KMS-11 (cell line): ENCODE measurements at regions not wholly inside any gene's neighbourhood (a gene's known extent, or its start where the extent isn't known, plus 50 kb on each side); places are given as distances from the start of the nearest gene placed in this dataset.
A peak's percentile ranks its signal among the peaks of the same experiment; 100 is the strongest.

Experiments used
- H2AFZ ChIP-seq: fragments of 200-600 bp; sonication (generic); 2 replicates; pipeline ENCODE4 v1.6.1; 2016; ENCODE audit warnings: antibody characterized with exemption, mixed run types, low read depth
- H3K27ac ChIP-seq: fragments of 200-600 bp; sonication (generic); 2 replicates; pipeline ENCODE4 v1.6.1; 2016; ENCODE audit warnings: mild to moderate bottlenecking, mixed run types
- H3K27me3 ChIP-seq: fragments of 200-600 bp; sonication (generic); 2 replicates; pipeline ENCODE4 v1.6.1; 2017; ENCODE audit warnings: mild to moderate bottlenecking, low read depth, mixed run types, moderate library complexity; ENCODE audit not compliant: insufficient read depth
- H3K36me3 ChIP-seq: fragments of 200-600 bp; sonication (generic); 2 replicates; pipeline ENCODE4 v1.6.1; 2017; ENCODE audit warnings: mild to moderate bottlenecking, mixed run types; ENCODE audit not compliant: insufficient read depth
- H3K4me1 ChIP-seq: fragments of 200-600 bp; sonication (generic); 2 replicates; pipeline ENCODE4 v1.6.1; 2016; ENCODE audit warnings: mild to moderate bottlenecking, low read depth, mixed run types; ENCODE audit not compliant: poor library complexity, severe bottlenecking
- H3K4me2 ChIP-seq: fragments of 200-600 bp; sonication (generic); 2 replicates; pipeline ENCODE4 v1.7.0; 2016; ENCODE audit warnings: mild to moderate bottlenecking, mixed run types
- H3K4me3 ChIP-seq: fragments of 200-600 bp; sonication (generic); IDR thresholded peaks from 2 replicates; pipeline ENCODE4 v1.6.1; 2017; ENCODE audit warnings: low read depth, low read length, mixed read lengths; ENCODE audit not compliant: insufficient read depth
- H3K79me2 ChIP-seq: fragments of 200-600 bp; sonication (generic); 2 replicates; pipeline ENCODE4 v1.6.1; 2016; ENCODE audit warnings: low read depth, mixed run types; ENCODE audit not compliant: insufficient read depth
- H3K9ac ChIP-seq: fragments of 200-600 bp; sonication (generic); 2 replicates; pipeline ENCODE4 v1.6.1; 2016; ENCODE audit warnings: mild to moderate bottlenecking, mixed run types
- H4K20me1 ChIP-seq: fragments of 200-600 bp; sonication (generic); 2 replicates; pipeline ENCODE4 v1.6.1; 2016; ENCODE audit warnings: mild to moderate bottlenecking, mixed run types; ENCODE audit not compliant: insufficient read depth
- TF ChIP-seq, protein P1 (sequence below): fragments of 200-600 bp; sonication (generic); conservative IDR thresholded peaks from 2 replicates; pipeline ENCODE4 v1.6.1; 2017; ENCODE audit warnings: low read depth, mild to moderate bottlenecking, antibody characterized with exemption, low read length, moderate library complexity, mixed read lengths

DNA sequence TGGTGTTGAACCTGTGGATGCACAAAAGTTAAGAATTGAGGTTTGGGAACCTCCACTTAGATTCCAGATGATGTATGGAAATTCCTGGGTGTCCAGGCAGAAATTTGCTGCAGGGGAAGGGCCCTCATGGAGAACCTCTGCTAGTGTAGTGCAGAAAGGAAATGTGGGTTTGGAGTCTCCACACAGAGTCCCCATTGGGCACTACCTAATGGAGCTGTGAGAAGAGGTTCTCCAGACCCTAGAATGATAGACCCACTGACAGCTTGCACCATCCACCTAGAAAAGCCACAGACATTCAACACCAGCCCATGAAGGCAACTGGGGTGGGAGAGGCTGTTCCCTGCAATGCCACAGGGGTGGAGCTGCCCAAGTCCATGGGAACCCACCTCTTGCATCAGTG is 1032.8 kb upstream of the EPHA6 start:
- no peak overlapping the region for H2AFZ ChIP-seq
- TF ChIP-seq, protein P1, sequence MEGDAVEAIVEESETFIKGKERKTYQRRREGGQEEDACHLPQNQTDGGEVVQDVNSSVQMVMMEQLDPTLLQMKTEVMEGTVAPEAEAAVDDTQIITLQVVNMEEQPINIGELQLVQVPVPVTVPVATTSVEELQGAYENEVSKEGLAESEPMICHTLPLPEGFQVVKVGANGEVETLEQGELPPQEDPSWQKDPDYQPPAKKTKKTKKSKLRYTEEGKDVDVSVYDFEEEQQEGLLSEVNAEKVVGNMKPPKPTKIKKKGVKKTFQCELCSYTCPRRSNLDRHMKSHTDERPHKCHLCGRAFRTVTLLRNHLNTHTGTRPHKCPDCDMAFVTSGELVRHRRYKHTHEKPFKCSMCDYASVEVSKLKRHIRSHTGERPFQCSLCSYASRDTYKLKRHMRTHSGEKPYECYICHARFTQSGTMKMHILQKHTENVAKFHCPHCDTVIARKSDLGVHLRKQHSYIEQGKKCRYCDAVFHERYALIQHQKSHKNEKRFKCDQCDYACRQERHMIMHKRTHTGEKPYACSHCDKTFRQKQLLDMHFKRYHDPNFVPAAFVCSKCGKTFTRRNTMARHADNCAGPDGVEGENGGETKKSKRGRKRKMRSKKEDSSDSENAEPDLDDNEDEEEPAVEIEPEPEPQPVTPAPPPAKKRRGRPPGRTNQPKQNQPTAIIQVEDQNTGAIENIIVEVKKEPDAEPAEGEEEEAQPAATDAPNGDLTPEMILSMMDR: no peak
- H3K27ac ChIP-seq: no peak overlapping the region
- H3K36me3 ChIP-seq: no peaks in the 10 kb centered on the region
- no peak overlapping the region for H3K9ac ChIP-seq
- H3K4me1 ChIP-seq: no peaks in the 10 kb centered on the region
- no peak overlapping the region for H3K4me3 ChIP-seq
- H3K4me2 ChIP-seq: no peak overlapping the region
- no peaks in the 10 kb centered on the region for H3K79me2 ChIP-seq
- no peaks in the 10 kb centered on the region for H3K27me3 ChIP-seq
- H4K20me1 ChIP-seq: no peaks in the 10 kb centered on the region

DNA sequence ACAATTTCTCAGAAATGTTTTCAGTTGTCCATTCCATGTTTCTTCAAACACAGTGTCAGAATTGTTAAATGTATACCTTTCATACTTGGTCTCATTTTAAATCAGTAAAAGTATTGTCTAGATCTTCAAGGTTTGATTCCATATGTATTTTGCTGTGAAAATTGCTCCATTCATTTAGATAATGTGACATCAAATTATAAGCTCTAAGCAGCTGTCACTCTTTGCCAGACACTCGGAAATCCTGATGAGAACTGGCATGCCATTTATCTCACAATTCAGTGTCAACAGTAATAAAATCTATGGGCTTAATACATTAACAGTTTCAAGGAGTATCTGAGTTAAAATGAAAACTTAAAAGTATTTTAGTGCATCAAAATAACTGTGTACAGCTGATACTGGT is 1025.3 kb upstream of the EPHA6 start:
- H3K4me1 ChIP-seq: no peaks in the 10 kb centered on the region
- H2AFZ ChIP-seq: no peak overlapping the region
- no peaks in the 10 kb centered on the region for H3K27me3 ChIP-seq
- no peak overlapping the region for H3K27ac ChIP-seq
- H4K20me1 ChIP-seq: no peaks in the 10 kb centered on the region
- H3K36me3 ChIP-seq: no peaks in the 10 kb centered on the region
- no peak overlapping the region for H3K9ac ChIP-seq
- TF ChIP-seq, protein P1: no peak
- no peak overlapping the region for H3K4me2 ChIP-seq
- H3K4me3 ChIP-seq: no peak overlapping the region
- H3K79me2 ChIP-seq: no peaks in the 10 kb centered on the region

DNA sequence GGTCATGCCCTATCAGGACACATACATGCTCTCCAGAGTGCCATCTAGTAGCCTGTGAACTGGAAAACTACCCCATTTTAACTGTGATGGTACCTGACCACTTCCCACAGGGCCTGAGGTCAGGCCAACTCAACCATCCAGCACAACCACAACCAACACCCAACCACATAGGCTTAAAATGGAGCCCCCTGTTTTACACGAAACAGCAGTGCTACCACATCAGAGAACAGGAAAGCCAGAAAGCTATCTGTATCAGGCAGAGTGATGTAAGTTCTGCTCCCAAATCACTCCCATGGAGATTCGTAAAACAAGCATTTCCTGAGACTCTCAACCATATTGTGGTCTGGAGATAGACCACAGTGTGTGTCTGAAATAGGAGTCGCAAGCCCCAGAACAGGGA is 1017.3 kb upstream of the EPHA6 start:
- Histone ChIP-seq H3K36me3 (no peaks in the 10 kb centered on the region), H3K4me1 (peaks cover 17% of the 10 kb centered on the region), H3K4me3 (no peak overlapping the region), H3K79me2 (no peaks in the 10 kb centered on the region), H4K20me1 (no peaks in the 10 kb centered on the region), H3K27me3 (no peaks in the 10 kb centered on the region), H2AFZ (no peak overlapping the region), H3K4me2 (no peak overlapping the region), H3K27ac (no peak overlapping the region), H3K9ac (no peak overlapping the region)
- TF ChIP-seq, protein P1: no peak

DNA sequence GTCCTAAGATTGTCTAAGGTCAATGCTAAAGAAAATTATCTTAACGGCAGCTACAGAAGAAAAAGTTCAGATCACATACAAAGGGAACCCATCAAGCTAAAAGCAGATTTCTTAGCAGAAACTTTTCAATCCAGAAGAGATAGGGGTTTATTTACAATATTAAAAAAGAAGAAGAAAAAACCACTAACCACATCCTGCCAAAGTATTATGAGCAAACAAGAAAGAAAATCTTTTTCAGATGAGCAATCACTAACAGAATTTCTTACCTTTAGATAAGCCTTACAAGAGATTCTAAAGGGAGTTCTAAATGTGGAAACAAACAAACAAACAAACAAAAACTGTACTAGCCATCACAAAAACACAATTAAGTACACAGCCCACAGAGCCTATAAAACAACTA is 1015.8 kb upstream of the EPHA6 start:
- peaks cover 17% of the 10 kb centered on the region for H3K4me1 ChIP-seq
- TF ChIP-seq, protein P1: no peak
- H3K79me2 ChIP-seq: no peaks in the 10 kb centered on the region
- H3K27ac ChIP-seq: no peak overlapping the region
- 0 out of 2 replicates have a peak overlapping the region, but pooled peaks have one; percentile 10 for H3K4me2 ChIP-seq
- no peak overlapping the region for H3K9ac ChIP-seq
- no peak overlapping the region for H2AFZ ChIP-seq
- H3K4me3 ChIP-seq: no peak overlapping the region
- no peaks in the 10 kb centered on the region for H3K36me3 ChIP-seq
- H4K20me1 ChIP-seq: no peaks in the 10 kb centered on the region
- H3K27me3 ChIP-seq: no peaks in the 10 kb centered on the region

DNA sequence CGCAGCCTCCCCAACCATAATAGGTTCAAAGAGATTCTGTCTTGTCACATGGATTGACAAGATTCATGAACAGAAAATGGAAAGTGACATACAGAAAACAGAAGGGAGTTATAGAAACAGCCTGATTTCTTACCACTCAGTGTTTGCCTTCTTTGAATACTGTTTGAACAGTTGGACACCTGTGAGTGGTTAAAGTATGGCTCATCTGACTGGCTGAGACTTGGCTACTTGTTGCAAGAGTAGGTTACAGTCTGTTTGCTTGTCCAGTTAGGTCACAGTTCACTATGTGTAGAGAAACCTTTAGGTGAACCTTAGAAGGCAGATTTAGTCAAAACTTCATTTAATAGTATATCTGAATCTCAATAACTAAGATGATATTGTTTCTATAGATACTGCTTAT is 1003.9 kb upstream of the EPHA6 start:
- Histone ChIP-seq H3K27ac (no peak overlapping the region), H4K20me1 (no peaks in the 10 kb centered on the region), H3K27me3 (no peaks in the 10 kb centered on the region), H3K4me1 (no peaks in the 10 kb centered on the region), H3K4me3 (no peak overlapping the region), H2AFZ (no peak overlapping the region), H3K79me2 (no peaks in the 10 kb centered on the region), H3K36me3 (no peaks in the 10 kb centered on the region), H3K9ac (no peak overlapping the region), H3K4me2 (no peak overlapping the region)
- TF ChIP-seq, protein P1: no peak
